ENCODE measurements at regions not wholly inside any gene's neighbourhood (a gene's known extent, or its start where the extent isn't known, plus 50 kb on each side); places are given as distances from the start of the nearest gene placed in this dataset.

DNA sequence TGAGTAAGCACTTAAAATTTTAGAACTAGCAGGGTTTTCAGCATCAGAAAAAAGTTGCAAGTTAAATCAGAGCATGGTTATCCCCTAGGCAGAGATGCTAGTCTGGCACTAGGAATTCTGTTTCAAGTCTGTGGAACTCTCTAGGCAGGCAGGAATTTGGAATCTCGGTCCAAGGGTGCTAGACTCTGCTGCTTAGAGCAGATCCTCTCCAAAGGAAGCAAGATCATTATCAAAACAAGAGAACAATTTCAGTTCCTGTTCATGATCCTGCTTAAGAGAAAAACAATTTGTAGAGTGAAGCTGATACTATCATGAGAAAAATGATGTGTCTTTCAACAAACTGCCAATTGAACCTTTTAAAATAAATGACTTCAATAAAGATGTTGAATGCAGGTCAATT lies 420.7 kb downstream of the KIF4B start:
- Histone ChIP-seq H3K4me2 (ENCODE audit: low read depth, low read length) (peak overlapping the region; percentile 45), H3K79me2 (ENCODE audit: low read length) (no peaks in the 10 kb centered on the region), H3K36me3 (replicated peaks; ENCODE audit: insufficient read depth, low read length) (no peaks in the 10 kb centered on the region), H4K20me1 (ENCODE audit: insufficient read depth, low read length) (no peaks in the 10 kb centered on the region), H2AFZ (ENCODE audit: low read length) (peak overlapping the region; percentile 46), H3K27me3 (replicated peaks; ENCODE audit: insufficient read depth, low read length) (no peaks in the 10 kb centered on the region), H3K9ac (ENCODE audit: low read length) (peak overlapping the region; percentile 7; the same call in 1 of the 2 replicates), H3K4me1 (ENCODE audit: low read length) (0 out of 2 replicates have a peak, but pooled peaks cover 9% of the 10 kb centered on the region), H3K4me3 (ENCODE audit: low read length) (no peak overlapping the region; the same call in 1 of the 2 replicates), H3K9me2 (replicated peaks; ENCODE audit: insufficient read depth, low read length) (no peaks in the 10 kb centered on the region), H3F3A (ENCODE audit: insufficient read depth, low read length) (peaks cover 7% of the 10 kb centered on the region; the same call in 1 of the 2 replicates), H3K9me3 (replicated peaks; ENCODE audit: insufficient read depth, low read length) (no peaks in the 10 kb centered on the region), H3K27ac (ENCODE audit: low read length) (peak overlapping the region; percentile 65; the same call in 1 of the 2 replicates)
- DNase-seq, result no peak
- TF ChIP-seq, protein P1, sequence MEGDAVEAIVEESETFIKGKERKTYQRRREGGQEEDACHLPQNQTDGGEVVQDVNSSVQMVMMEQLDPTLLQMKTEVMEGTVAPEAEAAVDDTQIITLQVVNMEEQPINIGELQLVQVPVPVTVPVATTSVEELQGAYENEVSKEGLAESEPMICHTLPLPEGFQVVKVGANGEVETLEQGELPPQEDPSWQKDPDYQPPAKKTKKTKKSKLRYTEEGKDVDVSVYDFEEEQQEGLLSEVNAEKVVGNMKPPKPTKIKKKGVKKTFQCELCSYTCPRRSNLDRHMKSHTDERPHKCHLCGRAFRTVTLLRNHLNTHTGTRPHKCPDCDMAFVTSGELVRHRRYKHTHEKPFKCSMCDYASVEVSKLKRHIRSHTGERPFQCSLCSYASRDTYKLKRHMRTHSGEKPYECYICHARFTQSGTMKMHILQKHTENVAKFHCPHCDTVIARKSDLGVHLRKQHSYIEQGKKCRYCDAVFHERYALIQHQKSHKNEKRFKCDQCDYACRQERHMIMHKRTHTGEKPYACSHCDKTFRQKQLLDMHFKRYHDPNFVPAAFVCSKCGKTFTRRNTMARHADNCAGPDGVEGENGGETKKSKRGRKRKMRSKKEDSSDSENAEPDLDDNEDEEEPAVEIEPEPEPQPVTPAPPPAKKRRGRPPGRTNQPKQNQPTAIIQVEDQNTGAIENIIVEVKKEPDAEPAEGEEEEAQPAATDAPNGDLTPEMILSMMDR (IDR thresholded peaks at IDR 0.05; ENCODE audit: low read length), result no peak
- no peak for TF ChIP-seq EZH2phosphoT487 (IDR thresholded peaks at IDR 0.05; ENCODE audit: low read length)
- TF ChIP-seq EZH2 (optimal IDR thresholded peaks at IDR 0.05; ENCODE audit: low read depth, low read length), result no peak

DNA sequence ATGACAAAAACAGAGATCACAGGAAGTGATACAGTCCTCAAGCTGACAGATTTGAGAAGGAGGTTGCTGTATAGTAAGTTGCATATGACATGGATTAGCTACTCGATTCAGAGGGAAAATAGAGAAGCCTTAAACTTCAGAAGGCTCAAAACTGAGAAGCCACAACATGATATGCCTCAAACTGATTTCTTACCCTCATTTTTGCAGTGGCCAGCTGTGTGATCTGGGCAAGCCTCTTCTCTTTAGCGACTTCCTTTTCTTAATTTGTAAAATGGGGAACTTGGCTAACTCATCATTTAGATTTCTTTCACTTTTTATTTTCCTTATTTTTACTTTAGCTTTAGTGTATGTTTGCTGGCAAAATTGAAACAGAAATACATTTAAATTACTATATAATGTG lies 421.1 kb downstream of the KIF4B start:
- H3K36me3 ChIP-seq (replicated peaks; ENCODE audit: insufficient read depth, low read length), result no peaks in the 10 kb centered on the region
- peak overlapping the region; percentile 7; the same call in 1 of the 2 replicates for H3K9ac ChIP-seq (ENCODE audit: low read length)
- H3K4me2 ChIP-seq (ENCODE audit: low read depth, low read length), result peak overlapping the region; percentile 45
- H3K27ac ChIP-seq (ENCODE audit: low read length), result peak overlapping the region; percentile 65; the same call in 1 of the 2 replicates
- no peaks in the 10 kb centered on the region for H3K9me3 ChIP-seq (replicated peaks; ENCODE audit: insufficient read depth, low read length)
- TF ChIP-seq, protein P1 (IDR thresholded peaks at IDR 0.05; ENCODE audit: low read length), result no peak
- TF ChIP-seq EZH2phosphoT487 (IDR thresholded peaks at IDR 0.05; ENCODE audit: low read length), result no peak
- TF ChIP-seq EZH2 (optimal IDR thresholded peaks at IDR 0.05; ENCODE audit: low read depth, low read length), result no peak
- no peaks in the 10 kb centered on the region for H3K27me3 ChIP-seq (replicated peaks; ENCODE audit: insufficient read depth, low read length)
- no peaks in the 10 kb centered on the region for H4K20me1 ChIP-seq (ENCODE audit: insufficient read depth, low read length)
- peak overlapping the region; percentile 46 for H2AFZ ChIP-seq (ENCODE audit: low read length)
- H3F3A ChIP-seq (ENCODE audit: insufficient read depth, low read length), result peaks cover 7% of the 10 kb centered on the region; the same call in 1 of the 2 replicates
- no peaks in the 10 kb centered on the region for H3K9me2 ChIP-seq (replicated peaks; ENCODE audit: insufficient read depth, low read length)
- H3K4me1 ChIP-seq (ENCODE audit: low read length), result 0 out of 2 replicates have a peak, but pooled peaks cover 9% of the 10 kb centered on the region
- no peak overlapping the region; the same call in 1 of the 2 replicates for H3K4me3 ChIP-seq (ENCODE audit: low read length)
- peak; percentile 42 for DNase-seq
- H3K79me2 ChIP-seq (ENCODE audit: low read length), result no peaks in the 10 kb centered on the region

DNA sequence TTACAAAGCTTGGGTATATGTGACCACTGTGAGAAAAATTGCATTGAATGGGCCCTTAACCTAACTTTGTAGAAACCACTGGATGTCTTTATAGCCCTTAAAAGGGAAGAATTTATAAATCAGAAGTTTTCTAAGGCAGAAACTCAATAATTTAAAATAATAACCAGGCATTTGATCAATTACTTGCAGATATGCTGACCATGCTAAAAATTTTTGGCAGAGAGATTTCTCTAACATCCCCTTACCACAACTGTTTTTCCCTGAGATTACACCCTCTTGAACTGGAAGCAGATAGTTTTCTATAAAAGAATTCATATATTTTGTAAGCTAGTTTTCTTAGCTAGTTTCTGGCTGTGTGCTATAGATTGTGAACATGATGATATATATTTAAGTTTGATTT lies 428.3 kb downstream of the KIF4B start:
- Histone ChIP-seq H3F3A (ENCODE audit: insufficient read depth, low read length) (no peaks in the 10 kb centered on the region), H3K27me3 (replicated peaks; ENCODE audit: insufficient read depth, low read length) (no peaks in the 10 kb centered on the region), H3K4me3 (ENCODE audit: low read length) (no peak overlapping the region), H3K4me2 (ENCODE audit: low read depth, low read length) (no peak overlapping the region), H3K79me2 (ENCODE audit: low read length) (no peaks in the 10 kb centered on the region), H3K9ac (ENCODE audit: low read length) (no peak overlapping the region), H3K9me2 (replicated peaks; ENCODE audit: insufficient read depth, low read length) (no peaks in the 10 kb centered on the region), H3K36me3 (replicated peaks; ENCODE audit: insufficient read depth, low read length) (no peaks in the 10 kb centered on the region), H4K20me1 (ENCODE audit: insufficient read depth, low read length) (no peaks in the 10 kb centered on the region), H3K4me1 (ENCODE audit: low read length) (no peaks in the 10 kb centered on the region), H2AFZ (ENCODE audit: low read length) (no peak overlapping the region), H3K27ac (ENCODE audit: low read length) (no peak overlapping the region), H3K9me3 (replicated peaks; ENCODE audit: insufficient read depth, low read length) (no peaks in the 10 kb centered on the region)
- no peak for DNase-seq
- TF ChIP-seq, protein P1 (IDR thresholded peaks at IDR 0.05; ENCODE audit: low read length), result no peak
- TF ChIP-seq EZH2 (optimal IDR thresholded peaks at IDR 0.05; ENCODE audit: low read depth, low read length), result no peak
- TF ChIP-seq EZH2phosphoT487 (IDR thresholded peaks at IDR 0.05; ENCODE audit: low read length), result no peak

All from MM.1S (cell line).